GM20000 (cell line): ENCODE measurements at regions not wholly inside any gene's neighbourhood (a gene's known extent, or its start where the extent isn't known, plus 50 kb on each side); places are given as distances from the start of the nearest gene placed in this dataset.

ENCODE experiments used
- DNase-seq: peaks from one replicate; pipeline ENCODE4 v3.0.0; 2012; ENCODE audit warnings: low spot score
- TF ChIP-seq, protein P1 (sequence below): IDR thresholded peaks from 2 replicates; pipeline ENCODE4 v1.5.1; 2012; ENCODE audit warnings: mild to moderate bottlenecking, control low read depth; ENCODE audit errors: extremely low read depth, missing control alignments

- TF ChIP-seq, protein P1, sequence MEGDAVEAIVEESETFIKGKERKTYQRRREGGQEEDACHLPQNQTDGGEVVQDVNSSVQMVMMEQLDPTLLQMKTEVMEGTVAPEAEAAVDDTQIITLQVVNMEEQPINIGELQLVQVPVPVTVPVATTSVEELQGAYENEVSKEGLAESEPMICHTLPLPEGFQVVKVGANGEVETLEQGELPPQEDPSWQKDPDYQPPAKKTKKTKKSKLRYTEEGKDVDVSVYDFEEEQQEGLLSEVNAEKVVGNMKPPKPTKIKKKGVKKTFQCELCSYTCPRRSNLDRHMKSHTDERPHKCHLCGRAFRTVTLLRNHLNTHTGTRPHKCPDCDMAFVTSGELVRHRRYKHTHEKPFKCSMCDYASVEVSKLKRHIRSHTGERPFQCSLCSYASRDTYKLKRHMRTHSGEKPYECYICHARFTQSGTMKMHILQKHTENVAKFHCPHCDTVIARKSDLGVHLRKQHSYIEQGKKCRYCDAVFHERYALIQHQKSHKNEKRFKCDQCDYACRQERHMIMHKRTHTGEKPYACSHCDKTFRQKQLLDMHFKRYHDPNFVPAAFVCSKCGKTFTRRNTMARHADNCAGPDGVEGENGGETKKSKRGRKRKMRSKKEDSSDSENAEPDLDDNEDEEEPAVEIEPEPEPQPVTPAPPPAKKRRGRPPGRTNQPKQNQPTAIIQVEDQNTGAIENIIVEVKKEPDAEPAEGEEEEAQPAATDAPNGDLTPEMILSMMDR: no peak
- DNase-seq: no peak
Measured at GRCh38 chr4:174157106-174157607, 126.3 kb downstream of the FBXO8 start.

DNA sequence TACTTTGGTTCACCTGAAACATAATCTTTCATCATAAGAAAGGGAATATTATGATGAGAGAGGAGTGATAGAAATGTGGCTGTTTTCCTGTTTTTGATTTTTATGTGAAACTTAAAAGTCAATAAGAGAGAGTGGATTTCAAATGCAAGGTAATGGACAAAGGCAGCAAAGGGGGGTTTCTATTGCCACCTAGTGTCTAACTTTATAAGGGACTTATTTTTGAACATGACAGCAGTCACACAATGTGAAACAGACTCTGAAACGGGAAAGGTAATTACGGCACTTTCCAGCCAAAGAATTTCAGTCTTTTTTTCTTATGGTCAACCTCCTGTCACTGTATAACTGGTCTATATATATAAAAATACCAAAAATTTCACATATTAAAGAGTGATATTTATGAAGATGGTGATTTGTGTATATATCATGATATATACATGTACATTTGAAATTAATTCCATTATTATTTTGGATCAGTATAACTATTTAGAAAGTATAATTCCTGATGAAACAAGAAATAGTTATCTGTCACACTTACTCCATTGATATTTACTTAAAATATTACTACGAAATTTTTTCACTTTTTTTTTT is 127.1 kb downstream of the FBXO8 start:
- DNase-seq: peak; percentile 29
- TF ChIP-seq, protein P1: no peak

DNA sequence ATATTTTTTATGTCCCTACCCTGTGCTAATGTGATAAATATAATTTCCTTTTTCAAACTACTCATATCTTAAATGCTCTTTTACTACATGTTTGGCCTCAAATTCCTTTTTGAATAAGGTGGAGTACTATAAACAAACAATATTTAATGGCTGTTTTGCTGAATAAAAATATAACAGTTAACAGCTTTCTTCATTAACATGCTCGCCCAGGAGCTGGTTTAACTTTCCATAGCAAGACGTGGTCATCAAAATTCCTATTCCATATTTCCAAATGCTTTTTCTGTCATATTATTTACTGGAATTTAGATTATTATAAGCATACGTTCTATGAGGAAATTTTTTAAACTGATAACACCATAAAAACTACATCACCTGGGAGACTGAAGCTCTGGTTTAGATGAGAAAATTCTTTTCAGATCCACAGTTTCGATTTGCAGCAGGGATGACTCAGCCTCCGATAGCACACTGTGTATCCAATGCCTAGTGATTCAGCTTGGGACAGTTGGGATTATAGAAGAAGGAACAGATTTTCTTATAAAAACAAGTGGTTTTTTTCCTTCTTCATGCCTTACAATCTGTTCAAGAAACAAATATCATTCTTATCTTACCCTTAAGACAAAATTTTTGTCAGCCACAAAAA is 129.1 kb downstream of the FBXO8 start:
- TF ChIP-seq, protein P1: no peak
- no peak for DNase-seq

DNA sequence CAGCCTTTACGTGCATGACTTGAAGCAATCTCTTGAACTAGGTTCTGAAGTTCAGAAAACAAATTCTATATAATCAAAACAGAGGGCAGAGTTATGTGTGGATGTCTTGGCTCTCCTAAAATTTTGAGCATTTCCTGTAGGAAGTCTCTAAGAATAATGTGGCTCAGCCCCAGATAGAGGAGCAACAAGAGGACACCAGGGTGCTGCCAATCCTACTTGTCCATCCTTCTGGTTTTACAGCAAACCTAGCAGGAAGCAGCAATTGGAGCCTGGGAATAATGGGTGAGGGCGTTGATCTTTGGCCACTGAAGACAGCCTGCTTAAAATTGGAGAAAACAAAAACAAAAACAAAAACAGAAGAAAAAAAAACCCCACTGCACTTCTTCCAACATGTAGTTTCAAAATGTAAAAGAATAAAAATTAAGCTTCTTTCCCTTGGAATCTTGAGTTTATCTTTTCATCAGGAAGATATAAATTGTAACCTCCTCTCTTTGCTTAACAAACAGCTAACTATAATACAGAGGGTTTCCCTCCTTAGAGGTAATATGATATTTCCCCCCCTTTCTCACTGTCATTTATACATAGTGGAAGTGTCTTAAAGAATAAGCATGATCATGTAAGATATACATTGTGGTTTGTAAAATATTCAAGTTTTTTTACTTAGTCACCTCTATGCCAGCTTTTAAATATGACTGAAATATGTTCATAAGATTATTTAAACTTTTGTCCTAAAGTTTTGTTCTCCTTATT is 130.6 kb downstream of the FBXO8 start:
- DNase-seq: no peak
- TF ChIP-seq, protein P1: no peak

DNA sequence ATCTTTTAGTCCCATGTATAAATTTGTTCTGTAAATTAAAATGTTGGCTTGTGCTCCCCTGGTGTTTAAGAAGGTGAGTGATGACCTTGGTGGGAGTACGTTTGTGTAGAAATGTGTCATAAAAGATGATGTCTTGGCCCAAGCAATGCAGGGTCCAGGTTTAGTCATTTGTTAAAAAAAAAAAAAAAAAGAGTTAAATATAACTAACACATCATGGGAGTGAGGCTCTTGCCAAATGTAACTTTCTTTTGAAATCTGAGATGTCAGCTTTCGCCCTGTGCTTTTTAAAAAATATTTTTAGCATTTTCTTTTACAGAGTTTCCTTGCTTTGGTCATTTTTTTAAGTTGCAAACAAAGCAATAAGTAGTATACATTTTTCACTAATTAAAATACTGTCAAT is 135.6 kb downstream of the FBXO8 start:
- no peak for DNase-seq
- TF ChIP-seq, protein P1: no peak

- TF ChIP-seq, protein P1: no peak
Measured at GRCh38 chr4:174144106-174144505, 139.4 kb downstream of the FBXO8 start.

GRCh38 chr4:174141876-174142275 is 141.6 kb downstream of the FBXO8 start:
- TF ChIP-seq, protein P1: no peak
- DNase-seq: no peak

More at GRCh38 chr4:174144106-174144505, 139.4 kb downstream of the FBXO8 start:
- no peak for DNase-seq
